ENCODE measurements at regions not wholly inside any gene's neighbourhood (a gene's known extent, or its start where the extent isn't known, plus 50 kb on each side); places are given as distances from the start of the nearest gene placed in this dataset.

GRCh38 chr2:146954544-146954943, 890.3 kb upstream of the ACVR2A start:
- TF ChIP-seq, protein P1, sequence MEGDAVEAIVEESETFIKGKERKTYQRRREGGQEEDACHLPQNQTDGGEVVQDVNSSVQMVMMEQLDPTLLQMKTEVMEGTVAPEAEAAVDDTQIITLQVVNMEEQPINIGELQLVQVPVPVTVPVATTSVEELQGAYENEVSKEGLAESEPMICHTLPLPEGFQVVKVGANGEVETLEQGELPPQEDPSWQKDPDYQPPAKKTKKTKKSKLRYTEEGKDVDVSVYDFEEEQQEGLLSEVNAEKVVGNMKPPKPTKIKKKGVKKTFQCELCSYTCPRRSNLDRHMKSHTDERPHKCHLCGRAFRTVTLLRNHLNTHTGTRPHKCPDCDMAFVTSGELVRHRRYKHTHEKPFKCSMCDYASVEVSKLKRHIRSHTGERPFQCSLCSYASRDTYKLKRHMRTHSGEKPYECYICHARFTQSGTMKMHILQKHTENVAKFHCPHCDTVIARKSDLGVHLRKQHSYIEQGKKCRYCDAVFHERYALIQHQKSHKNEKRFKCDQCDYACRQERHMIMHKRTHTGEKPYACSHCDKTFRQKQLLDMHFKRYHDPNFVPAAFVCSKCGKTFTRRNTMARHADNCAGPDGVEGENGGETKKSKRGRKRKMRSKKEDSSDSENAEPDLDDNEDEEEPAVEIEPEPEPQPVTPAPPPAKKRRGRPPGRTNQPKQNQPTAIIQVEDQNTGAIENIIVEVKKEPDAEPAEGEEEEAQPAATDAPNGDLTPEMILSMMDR (IDR thresholded peaks at IDR 0.05): no peak
- TF ChIP-seq POLR2A (IDR thresholded peaks at IDR 0.05): no peak

Data from testis (tissue), 2 donors.